ENCODE measurements at regions not wholly inside any gene's neighbourhood (a gene's known extent, or its start where the extent isn't known, plus 50 kb on each side); places are given as distances from the start of the nearest gene placed in this dataset.
"Not testable (repeated sequence)": the region's sequence is repeated elsewhere in the genome, so short reads cannot be mapped to it uniquely, and the experiment has no call there.

- not testable (repeated sequence) for DNase-seq (ENCODE audit: low spot score)
These were observed 155.0 kb upstream of the CNKSR2 start for GRCh38 chrX:21219208-21219607.

GRCh38 chrX:21225643-21226042 is 148.6 kb upstream of the CNKSR2 start:
- no peak for DNase-seq (ENCODE audit: low spot score)

- not testable (repeated sequence) for DNase-seq (ENCODE audit: low spot score)
These were observed 145.2 kb upstream of the CNKSR2 start for GRCh38 chrX:21228974-21229373.

- DNase-seq (ENCODE audit: low spot score): no peak
These were observed 119.1 kb upstream of the CNKSR2 start for GRCh38 chrX:21255032-21255618.

GRCh38 chrX:21266949-21267348 is 107.3 kb upstream of the CNKSR2 start:
- DNase-seq (ENCODE audit: low spot score): no peak

GRCh38 chrX:21276736-21277433 is 97.3 kb upstream of the CNKSR2 start:
- DNase-seq (ENCODE audit: low spot score): no peak

GRCh38 chrX:21289232-21289631 is 85.0 kb upstream of the CNKSR2 start:
- DNase-seq (ENCODE audit: low spot score): no peak

- DNase-seq (ENCODE audit: low spot score): no peak
These were observed 78.9 kb upstream of the CNKSR2 start for GRCh38 chrX:21295246-21295820.

GRCh38 chrX:21305799-21306336 is 68.3 kb upstream of the CNKSR2 start:
- peak; percentile 46 for DNase-seq (ENCODE audit: low spot score)

- DNase-seq (ENCODE audit: low spot score): no peak
These were observed 54.9 kb upstream of the CNKSR2 start for GRCh38 chrX:21319323-21319722.

Measured in activated CD4-positive, alpha-beta T cell treated with anti-CD3 and anti-CD28 coated beads, Interleukin-2, Interleukin-4, amounts not matched to agents 100 ng/mL and 50 ng/mL, durations not matched to agents 16 hours and 8 hours (primary cell).